ENCODE measurements at regions not wholly inside any gene's neighbourhood (a gene's known extent, or its start where the extent isn't known, plus 50 kb on each side); places are given as distances from the start of the nearest gene placed in this dataset.

DNA sequence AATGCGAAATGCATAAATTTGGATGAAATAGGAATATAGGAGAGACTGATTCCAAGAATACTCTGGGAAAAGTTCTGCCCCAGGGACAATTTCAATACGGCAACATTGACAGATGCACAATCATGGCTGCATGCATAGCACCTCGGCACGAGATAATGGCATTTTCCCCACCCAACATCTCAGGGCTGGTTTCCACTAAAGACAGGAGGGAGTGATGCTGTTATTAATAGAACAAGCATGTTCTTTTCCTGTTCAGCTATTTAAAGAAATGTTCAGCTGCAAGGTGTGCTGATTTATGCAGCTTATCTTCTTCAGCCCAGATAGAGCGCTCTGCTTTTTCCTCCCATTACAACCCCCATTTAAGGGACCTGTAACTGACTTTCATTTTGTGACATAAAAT lies 740.2 kb downstream of the TLR4 start:
- Histone ChIP-seq H3K36me3 (replicated peaks) (no peaks in the 10 kb centered on the region), H3K4me3 (ENCODE audit: low read depth, low read length) (no peak overlapping the region), H3K27me3 (replicated peaks) (no peaks in the 10 kb centered on the region), H3K27ac (no peak overlapping the region)
- in situ Hi-C loops (cut with HindIII; ENCODE audit: low pct_ligation_motif_present, low sequenced_read_pairs) = no loop called here
- TF ChIP-seq, protein P1, sequence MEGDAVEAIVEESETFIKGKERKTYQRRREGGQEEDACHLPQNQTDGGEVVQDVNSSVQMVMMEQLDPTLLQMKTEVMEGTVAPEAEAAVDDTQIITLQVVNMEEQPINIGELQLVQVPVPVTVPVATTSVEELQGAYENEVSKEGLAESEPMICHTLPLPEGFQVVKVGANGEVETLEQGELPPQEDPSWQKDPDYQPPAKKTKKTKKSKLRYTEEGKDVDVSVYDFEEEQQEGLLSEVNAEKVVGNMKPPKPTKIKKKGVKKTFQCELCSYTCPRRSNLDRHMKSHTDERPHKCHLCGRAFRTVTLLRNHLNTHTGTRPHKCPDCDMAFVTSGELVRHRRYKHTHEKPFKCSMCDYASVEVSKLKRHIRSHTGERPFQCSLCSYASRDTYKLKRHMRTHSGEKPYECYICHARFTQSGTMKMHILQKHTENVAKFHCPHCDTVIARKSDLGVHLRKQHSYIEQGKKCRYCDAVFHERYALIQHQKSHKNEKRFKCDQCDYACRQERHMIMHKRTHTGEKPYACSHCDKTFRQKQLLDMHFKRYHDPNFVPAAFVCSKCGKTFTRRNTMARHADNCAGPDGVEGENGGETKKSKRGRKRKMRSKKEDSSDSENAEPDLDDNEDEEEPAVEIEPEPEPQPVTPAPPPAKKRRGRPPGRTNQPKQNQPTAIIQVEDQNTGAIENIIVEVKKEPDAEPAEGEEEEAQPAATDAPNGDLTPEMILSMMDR (IDR thresholded peaks at IDR 0.05; ENCODE audit: low read depth, low read length, missing control alignments) = no peak
- DNase-seq = no peak

DNA sequence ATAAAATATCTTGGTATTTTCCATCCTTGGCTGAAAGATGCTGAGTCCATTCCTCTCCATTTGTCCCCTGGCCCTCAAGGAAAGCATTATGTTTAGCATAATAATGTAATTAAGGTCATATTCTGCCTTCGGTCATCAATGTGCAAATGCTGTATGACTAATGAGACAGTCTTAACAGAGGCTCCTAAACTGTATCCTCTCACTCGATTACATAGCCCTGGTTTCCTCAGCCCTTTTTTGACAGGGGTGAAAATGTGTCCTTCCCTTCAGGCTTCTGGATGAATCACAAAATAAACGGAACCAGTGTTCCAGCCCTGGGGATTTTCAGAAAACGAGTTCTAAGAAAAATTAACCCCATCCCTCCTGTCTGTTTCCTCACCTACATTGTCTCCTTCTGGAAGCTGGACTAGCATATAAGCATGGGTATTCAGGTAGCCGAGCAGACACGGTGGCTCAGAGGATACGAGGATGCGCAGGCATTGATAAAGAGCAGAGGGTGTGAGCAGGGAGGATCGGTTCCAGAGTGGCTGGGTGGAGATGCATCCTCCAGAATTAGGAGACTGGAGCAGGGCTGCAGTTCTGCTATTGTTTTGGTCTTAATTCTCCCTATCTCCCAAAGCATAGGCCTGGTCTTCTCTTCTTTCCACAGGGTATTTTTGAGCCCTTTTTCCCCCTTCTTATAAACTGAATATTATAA lies 742.9 kb downstream of the TLR4 start:
- no peak for DNase-seq
- in situ Hi-C loops (cut with HindIII; ENCODE audit: low pct_ligation_motif_present, low sequenced_read_pairs) = no loop called here
- Histone ChIP-seq H3K36me3 (replicated peaks) (no peaks in the 10 kb centered on the region), H3K27me3 (replicated peaks) (no peaks in the 10 kb centered on the region), H3K27ac (no peak overlapping the region), H3K4me3 (ENCODE audit: low read depth, low read length) (no peak overlapping the region)
- TF ChIP-seq, protein P1 (IDR thresholded peaks at IDR 0.05; ENCODE audit: low read depth, low read length, missing control alignments) = no peak

DNA sequence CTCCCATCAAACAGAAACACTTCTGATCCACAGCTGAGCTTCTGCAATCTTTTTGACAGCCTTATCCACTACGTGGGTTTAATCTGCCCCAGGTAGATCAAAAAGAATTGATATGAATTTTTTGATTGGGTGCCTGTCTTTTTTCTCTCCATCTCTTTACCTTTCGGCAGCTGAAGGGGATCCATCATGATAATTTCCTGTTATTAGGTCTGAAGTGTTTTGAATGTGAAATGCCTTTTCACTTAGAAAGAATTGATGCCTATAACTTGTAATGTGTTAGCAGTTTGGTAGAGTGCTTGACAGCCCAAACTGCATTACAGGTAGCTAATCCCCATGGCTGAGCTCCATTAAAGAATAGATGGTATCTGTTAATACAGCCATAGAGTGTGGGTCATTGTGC lies 745.4 kb downstream of the TLR4 start:
- DNase-seq = no peak
- TF ChIP-seq, protein P1 (IDR thresholded peaks at IDR 0.05; ENCODE audit: low read depth, low read length, missing control alignments) = no peak
- no peaks in the 10 kb centered on the region for H3K36me3 ChIP-seq (replicated peaks)
- H3K27me3 ChIP-seq (replicated peaks) = no peaks in the 10 kb centered on the region
- no peak overlapping the region for H3K4me3 ChIP-seq (ENCODE audit: low read depth, low read length)
- H3K27ac ChIP-seq = no peak overlapping the region
- in situ Hi-C loops (cut with HindIII; ENCODE audit: low pct_ligation_motif_present, low sequenced_read_pairs) = no loop called here

GRCh38 chr9:118455259-118455658 lies 751.1 kb downstream of the TLR4 start:
- DNase-seq = no peak
- TF ChIP-seq, protein P1 (IDR thresholded peaks at IDR 0.05; ENCODE audit: low read depth, low read length, missing control alignments) = no peak
- Histone ChIP-seq H3K4me3 (ENCODE audit: low read depth, low read length) (no peak overlapping the region), H3K27ac (no peak overlapping the region), H3K27me3 (replicated peaks) (no peaks in the 10 kb centered on the region), H3K36me3 (replicated peaks) (no peaks in the 10 kb centered on the region)
- in situ Hi-C loops (cut with HindIII; ENCODE audit: low pct_ligation_motif_present, low sequenced_read_pairs) = no loop called here

DNA sequence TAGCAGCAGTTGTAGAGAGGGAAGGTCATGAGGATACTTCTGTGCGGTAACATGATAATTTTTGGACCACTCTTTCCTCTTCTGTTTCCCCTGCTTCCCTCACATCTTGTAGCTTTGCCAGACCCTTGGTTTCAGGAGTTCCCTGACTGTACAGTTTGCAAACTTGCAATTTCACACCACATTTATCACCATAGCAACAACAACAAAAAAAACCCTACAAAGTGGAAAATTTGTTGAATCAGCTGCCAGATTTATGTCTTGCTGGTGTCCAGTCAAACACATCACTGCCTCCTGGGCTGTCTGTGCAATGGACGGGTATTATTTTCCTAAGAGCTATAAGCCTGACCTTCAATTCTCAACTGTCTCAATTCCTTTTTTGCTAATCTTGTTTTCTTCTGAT lies 751.6 kb downstream of the TLR4 start:
- Histone ChIP-seq H3K4me3 (ENCODE audit: low read depth, low read length) (no peak overlapping the region), H3K36me3 (replicated peaks) (no peaks in the 10 kb centered on the region), H3K27me3 (replicated peaks) (no peaks in the 10 kb centered on the region), H3K27ac (no peak overlapping the region)
- DNase-seq = no peak
- TF ChIP-seq, protein P1 (IDR thresholded peaks at IDR 0.05; ENCODE audit: low read depth, low read length, missing control alignments) = no peak
- in situ Hi-C loops (cut with HindIII; ENCODE audit: low pct_ligation_motif_present, low sequenced_read_pairs) = no loop called here
